ENCODE measurements at regions not wholly inside any gene's neighbourhood (a gene's known extent, or its start where the extent isn't known, plus 50 kb on each side); places are given as distances from the start of the nearest gene placed in this dataset.

GRCh38 chr20:11753155-11753554 is 164.5 kb upstream of the BTBD3 start:
- TF ChIP-seq, protein P1, sequence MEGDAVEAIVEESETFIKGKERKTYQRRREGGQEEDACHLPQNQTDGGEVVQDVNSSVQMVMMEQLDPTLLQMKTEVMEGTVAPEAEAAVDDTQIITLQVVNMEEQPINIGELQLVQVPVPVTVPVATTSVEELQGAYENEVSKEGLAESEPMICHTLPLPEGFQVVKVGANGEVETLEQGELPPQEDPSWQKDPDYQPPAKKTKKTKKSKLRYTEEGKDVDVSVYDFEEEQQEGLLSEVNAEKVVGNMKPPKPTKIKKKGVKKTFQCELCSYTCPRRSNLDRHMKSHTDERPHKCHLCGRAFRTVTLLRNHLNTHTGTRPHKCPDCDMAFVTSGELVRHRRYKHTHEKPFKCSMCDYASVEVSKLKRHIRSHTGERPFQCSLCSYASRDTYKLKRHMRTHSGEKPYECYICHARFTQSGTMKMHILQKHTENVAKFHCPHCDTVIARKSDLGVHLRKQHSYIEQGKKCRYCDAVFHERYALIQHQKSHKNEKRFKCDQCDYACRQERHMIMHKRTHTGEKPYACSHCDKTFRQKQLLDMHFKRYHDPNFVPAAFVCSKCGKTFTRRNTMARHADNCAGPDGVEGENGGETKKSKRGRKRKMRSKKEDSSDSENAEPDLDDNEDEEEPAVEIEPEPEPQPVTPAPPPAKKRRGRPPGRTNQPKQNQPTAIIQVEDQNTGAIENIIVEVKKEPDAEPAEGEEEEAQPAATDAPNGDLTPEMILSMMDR (conservative IDR thresholded peaks at IDR 0.05; ENCODE audit: low read depth in 2 of 2): no peak
- TF ChIP-seq EZH2phosphoT487 (IDR thresholded peaks at IDR 0.05; ENCODE audit: unreplicated experiment) (no peak), POLR2AphosphoS5 (IDR thresholded peaks at IDR 0.05; ENCODE audit: low read depth) (no peak), EZH2 (IDR thresholded peaks at IDR 0.05; ENCODE audit: low read depth, unreplicated experiment) (no peak), ZNF114 (CRISPR knock-in tag; IDR thresholded peaks at IDR 0.05) (no peak), REST (IDR thresholded peaks at IDR 0.05; ENCODE audit: unreplicated experiment) (no peak), NANOG (IDR thresholded peaks at IDR 0.05; ENCODE audit: borderline replicate concordance) (no peak)

Measured in GM23338 (cell line).